Activated CD4-positive, alpha-beta T cell treated with anti-CD3 and anti-CD28 coated beads, Interleukin-2, Interleukin-4, amounts not matched to agents 100 ng/mL and 50 ng/mL, durations not matched to agents 16 hours and 8 hours (primary cell): ENCODE measurements at regions not wholly inside any gene's neighbourhood (a gene's known extent, or its start where the extent isn't known, plus 50 kb on each side); places are given as distances from the start of the nearest gene placed in this dataset.

Experiments
- DNase-seq: peaks from one replicate; pipeline ENCODE4 v3.0.0-alpha.2; 2020; ENCODE audit warnings: low spot score

- no peak for DNase-seq
These were observed 444.0 kb upstream of the FLRT2 start for GRCh38 chr14:85085981-85086380.

GRCh38 chr14:85087201-85087600 lies 442.7 kb upstream of the FLRT2 start:
- DNase-seq, result no peak

- DNase-seq, result no peak
These were observed 441.8 kb upstream of the FLRT2 start for GRCh38 chr14:85088192-85088591.

DNA sequence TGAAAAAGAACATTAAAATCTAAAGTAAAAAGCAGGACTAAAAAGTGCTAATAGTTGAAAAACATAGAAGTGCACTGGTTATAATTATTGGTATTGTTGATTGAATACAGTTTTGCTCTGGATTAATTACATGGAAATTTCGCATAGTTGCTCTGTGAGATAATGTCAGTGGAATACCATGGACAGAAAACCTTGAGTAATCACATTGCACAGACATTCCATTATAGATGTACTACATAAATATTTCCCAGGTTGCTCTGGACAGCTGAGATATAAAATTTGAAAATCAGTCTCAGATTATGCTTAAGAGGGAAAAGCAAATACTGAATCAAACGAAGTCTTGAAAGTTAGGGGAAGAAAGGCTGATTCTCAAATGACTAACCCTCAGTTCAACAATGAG lies 439.3 kb upstream of the FLRT2 start:
- DNase-seq, result no peak

DNA sequence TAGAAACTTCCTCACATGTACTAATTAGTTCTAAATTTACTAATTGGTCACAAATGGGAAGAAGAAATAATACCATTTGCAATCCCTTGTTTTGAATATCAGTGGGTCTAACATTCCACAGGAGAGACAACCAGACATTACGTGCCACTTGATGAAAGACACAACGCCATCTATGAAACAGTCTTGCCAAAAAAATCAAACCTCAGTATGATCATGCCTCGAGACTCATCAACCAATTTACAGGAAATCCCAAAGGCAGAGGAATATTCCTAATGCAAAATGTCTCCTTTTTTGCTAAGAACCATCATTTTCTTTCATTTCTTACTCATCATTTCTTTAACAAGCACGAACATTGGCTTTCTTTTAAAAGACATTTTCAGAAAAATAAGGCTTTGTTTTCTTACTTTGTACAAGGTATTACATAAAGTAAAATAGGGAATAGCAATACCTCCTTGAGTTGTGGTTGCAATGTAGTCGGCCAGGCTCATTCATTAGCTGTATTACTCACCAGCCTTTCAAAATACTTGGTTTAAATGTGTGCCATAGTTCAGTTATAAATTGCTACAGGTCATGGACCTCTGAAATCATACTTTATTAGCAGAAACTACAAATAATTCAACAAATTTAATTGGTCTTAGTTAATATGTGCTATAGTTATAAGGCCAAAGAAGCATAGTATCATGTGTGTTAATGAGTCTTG lies 436.2 kb upstream of the FLRT2 start:
- no peak for DNase-seq

- no peak for DNase-seq
These were observed 427.4 kb upstream of the FLRT2 start for GRCh38 chr14:85102591-85102990.

DNA sequence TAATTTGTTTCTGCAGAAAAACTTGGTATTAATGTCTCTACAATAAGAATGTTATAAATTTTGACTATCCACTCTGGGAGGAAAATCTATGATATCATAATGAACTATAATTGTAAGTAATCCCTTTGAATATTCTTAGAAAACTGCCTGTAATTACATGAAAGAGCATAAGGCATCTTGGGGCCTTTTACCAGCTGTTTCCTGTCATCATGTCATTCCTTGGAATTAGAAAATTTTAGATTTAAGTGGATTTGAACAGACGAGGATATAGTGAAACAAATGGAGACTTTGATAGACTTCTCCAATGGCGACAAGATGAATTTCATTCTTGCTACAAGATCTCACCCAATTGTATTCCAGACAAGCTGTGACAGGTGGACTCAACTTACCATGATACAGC lies 423.4 kb upstream of the FLRT2 start:
- no peak for DNase-seq

GRCh38 chr14:85112762-85113161 lies 417.2 kb upstream of the FLRT2 start:
- DNase-seq, result no peak

DNA sequence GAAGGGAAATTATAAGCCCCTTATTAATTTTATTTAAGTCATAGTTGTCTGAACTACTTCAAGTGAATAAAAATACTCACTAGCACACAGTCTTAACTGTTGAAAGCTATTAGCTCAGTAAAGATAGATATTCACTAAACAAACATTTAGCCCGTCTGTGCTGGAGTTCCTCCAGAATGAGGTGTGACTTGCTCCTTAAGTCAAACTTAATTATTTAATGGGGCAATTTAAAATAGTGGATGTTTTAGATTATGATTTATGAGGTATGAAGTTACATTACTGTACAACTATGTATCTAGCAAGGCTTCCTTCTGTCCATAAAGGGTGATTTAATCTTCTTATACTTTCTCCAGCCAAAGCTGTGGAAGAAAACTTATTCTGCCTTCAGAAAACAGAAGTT lies 414.0 kb upstream of the FLRT2 start:
- DNase-seq, result no peak

DNA sequence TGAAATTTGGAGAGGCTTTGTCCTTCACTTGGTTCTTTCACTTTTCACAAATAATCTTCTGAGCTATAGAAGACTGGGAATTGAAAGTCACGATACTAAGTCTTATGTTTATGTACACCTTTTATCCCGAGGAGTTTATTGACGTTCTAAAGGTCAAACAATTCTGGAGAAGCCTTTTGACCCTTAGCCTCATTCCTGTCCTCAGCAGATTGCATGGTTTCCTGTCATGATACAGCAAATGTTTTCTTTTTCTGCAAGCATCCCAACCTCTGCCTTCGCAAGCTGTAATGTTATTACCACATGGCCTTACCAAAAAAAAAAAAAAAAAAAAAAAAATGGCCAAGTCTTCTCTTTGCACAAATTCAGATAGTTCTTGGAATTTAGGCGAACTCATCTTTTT lies 411.7 kb upstream of the FLRT2 start:
- DNase-seq, result no peak

- no peak for DNase-seq
These were observed 407.3 kb upstream of the FLRT2 start for GRCh38 chr14:85122690-85123089.

DNA sequence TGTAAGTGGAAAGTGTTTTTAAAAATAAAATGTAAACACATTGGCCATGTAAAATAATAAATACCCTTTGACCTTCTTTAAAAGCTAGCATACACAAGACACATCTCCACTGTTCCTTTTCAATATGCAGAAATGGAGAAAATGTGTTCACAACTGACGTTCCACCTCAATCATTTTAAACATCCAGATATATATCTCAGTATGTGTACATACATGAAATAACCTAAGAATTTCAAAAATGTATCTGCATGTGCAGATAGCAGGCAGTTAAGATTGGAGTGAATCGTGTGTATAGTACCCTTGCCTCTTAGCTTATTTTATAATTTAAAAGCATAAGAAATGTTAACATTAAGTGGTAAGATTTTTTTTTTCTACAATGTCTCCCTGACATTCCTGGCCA lies 406.2 kb upstream of the FLRT2 start:
- no peak for DNase-seq

- DNase-seq, result no peak
These were observed 405.2 kb upstream of the FLRT2 start for GRCh38 chr14:85124631-85125290.

GRCh38 chr14:85125291-85125670 lies 404.7 kb upstream of the FLRT2 start:
- no peak for DNase-seq

- DNase-seq, result no peak
These were observed 400.0 kb upstream of the FLRT2 start for GRCh38 chr14:85129921-85130320.

GRCh38 chr14:85131226-85131922 lies 398.6 kb upstream of the FLRT2 start:
- DNase-seq, result no peak

- no peak for DNase-seq
These were observed 387.0 kb upstream of the FLRT2 start for GRCh38 chr14:85142982-85143381.

GRCh38 chr14:85146779-85147178 lies 383.2 kb upstream of the FLRT2 start:
- no peak for DNase-seq

GRCh38 chr14:85150166-85150565 lies 379.8 kb upstream of the FLRT2 start:
- DNase-seq, result no peak

- DNase-seq, result no peak
These were observed 375.2 kb upstream of the FLRT2 start for GRCh38 chr14:85154714-85155113.

DNA sequence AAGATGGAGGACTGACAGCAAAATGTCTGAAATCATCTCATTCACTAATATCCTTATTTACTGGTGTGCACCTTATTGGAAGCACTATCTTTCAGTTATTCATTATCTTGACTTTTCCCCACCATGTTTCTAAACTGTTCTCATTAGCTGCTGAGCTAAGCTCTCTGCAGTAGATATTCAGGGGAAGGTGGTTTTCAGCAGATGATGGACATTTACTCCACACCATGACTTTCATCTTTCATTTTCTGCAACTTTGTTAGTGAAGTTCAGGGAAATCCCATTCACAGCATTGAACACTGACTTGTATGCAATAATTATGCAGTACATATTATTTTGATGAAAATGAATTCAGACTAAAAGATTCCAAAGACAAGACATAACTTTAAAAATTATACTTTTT lies 373.6 kb upstream of the FLRT2 start:
- no peak for DNase-seq

DNA sequence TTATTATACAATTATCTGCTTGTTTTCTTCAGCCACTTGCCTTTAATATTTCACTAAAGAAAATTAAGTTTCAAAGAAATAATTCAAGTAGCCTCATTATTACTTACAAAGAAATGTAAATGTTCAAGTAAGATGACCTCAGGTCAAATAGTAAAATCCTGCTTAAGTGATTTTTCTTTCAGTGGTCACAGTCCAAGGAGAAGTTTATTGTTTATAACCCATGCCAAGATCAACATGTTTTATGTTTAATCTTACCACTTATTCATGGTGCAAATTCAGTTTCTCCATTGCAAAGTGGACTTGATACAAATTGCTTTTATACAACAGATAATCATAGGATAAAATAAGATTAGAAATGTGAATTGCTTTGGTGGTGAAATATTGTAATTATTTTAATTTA lies 370.2 kb upstream of the FLRT2 start:
- DNase-seq, result no peak

- DNase-seq, result no peak
These were observed 364.9 kb upstream of the FLRT2 start for GRCh38 chr14:85165094-85165493.

DNA sequence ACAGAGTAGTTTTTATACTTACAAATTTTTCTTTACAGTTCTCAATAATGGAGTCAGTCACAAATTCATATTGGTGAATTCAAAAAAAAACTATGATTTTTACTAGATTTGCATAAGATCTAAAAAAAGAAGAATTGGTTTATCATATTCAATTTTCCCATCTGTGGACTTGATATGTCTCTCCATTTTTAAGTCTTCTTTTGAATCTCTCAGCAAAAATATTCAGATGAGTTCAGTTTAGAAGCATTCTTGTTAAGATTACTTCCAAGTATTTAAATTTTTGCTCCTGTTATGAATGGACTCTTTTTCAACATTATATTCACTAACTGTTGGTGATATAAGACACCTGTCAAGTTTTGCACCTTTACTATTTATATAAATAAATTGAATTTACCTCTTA lies 360.6 kb upstream of the FLRT2 start:
- no peak for DNase-seq
